Thymus (tissue), 11 donors: ENCODE measurements at regions not wholly inside any gene's neighbourhood (a gene's known extent, or its start where the extent isn't known, plus 50 kb on each side); places are given as distances from the start of the nearest gene placed in this dataset.

Experiments
- DNase-seq, 9 donors: peaks; one replicate each; pipeline ENCODE4 v3.0.0-alpha.2; 2013; ENCODE audit warnings: low spot score in 9 of 9, low read depth in 6 of 9, missing footprints in 1 of 9
- H3K27ac ChIP-seq, 2 donors: one replicate each; pipeline ENCODE4 v1.5.1; 2013; ENCODE audit warnings: control low read depth in 1 of 2, low read depth in 1 of 2, low read length in 1 of 2, mild to moderate bottlenecking in 1 of 2, moderate library complexity in 1 of 2
- H3K27me3 ChIP-seq, 2 donors: one replicate each; pipeline ENCODE4 v1.5.1; 2013; ENCODE audit warnings: low read length in 1 of 2; ENCODE audit not compliant: control insufficient read depth in 2 of 2, insufficient read depth in 1 of 2
- H3K36me3 ChIP-seq, 2 donors: one replicate each; pipeline ENCODE4 v1.5.1; 2013; ENCODE audit warnings: low read length in 1 of 2, mild to moderate bottlenecking in 1 of 2, moderate library complexity in 1 of 2; ENCODE audit not compliant: control insufficient read depth in 2 of 2, insufficient read depth in 2 of 2
- H3K4me1 ChIP-seq, 2 donors: one replicate each; pipeline ENCODE4 v1.5.1; 2013; ENCODE audit warnings: low read length in 2 of 2; ENCODE audit not compliant: control insufficient read depth in 2 of 2, insufficient read depth in 2 of 2
- H3K4me3 ChIP-seq, 2 donors: one replicate each; pipeline ENCODE4 v1.5.1; 2013; ENCODE audit warnings: low read length in 2 of 2, control low read depth in 1 of 2, mild to moderate bottlenecking in 1 of 2
- H3K9me3 ChIP-seq, 2 donors: one replicate each; pipeline ENCODE4 v1.5.1; 2013; ENCODE audit warnings: low read length in 1 of 2, mild to moderate bottlenecking in 1 of 2; ENCODE audit not compliant: control insufficient read depth in 2 of 2, insufficient read depth in 1 of 2
- WGBS: extraction: QIAGEN DNeasy Blood & Tissue Kit; methylation state at CpG from one replicate; pipeline ENCODE4 v1.1.7; 2013; 5-methylcytosine and 5-hydroxymethylcytosine counted together
- donor health status: healthy.

DNA sequence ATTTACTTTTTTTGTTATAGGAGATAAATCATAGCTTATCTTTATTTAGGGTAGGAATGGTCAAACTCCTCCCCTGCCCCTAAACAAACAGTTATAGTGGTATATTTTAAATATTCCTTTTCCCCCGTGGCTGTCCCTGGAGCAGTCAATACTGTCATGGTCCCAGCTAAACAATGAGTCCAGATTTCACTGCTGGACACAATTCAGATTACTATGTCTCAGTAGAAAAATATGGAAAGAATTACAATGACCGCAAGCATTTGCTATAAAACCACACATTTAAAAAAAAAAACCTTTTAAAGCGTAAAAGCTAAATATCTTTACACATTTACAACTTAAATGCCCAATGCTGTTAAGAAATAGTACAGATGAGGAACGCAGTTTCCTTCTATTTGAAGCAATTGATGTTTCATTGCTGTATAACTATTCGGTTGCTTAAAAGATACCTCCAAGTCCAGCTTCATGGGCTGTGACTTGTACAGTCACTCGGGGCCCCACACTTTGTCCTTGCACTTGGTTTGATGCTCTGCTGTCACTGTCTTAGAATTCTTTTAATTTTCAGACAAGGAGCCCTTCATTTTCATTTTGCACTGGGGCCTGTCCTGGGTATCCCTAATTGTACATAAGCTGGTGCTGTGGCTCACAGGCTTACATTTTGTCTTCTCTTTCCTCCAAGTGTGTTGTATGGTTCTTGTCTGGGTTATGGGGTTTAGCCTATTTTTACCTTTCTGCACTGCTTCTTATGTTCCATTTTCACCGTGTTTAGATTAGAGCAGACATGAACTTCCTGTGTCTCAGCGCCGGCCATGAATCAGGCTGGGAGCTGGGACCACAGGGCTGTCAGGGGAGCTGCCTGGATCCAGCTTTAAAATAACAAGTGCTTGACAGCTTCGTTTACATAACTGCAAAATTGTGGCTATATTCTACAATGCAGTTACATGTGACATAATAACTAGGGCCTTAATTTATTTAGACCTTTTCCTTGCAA is 530.2 kb upstream of the FZD8 start:
- no peaks in the 10 kb centered on the region for H3K36me3 ChIP-seq
- no peak overlapping the region for H3K4me3 ChIP-seq
- H3K4me1 ChIP-seq = no peaks in the 10 kb centered on the region
- H3K9me3 ChIP-seq = no peaks in the 10 kb centered on the region
- no peaks in the 10 kb centered on the region for H3K27me3 ChIP-seq
- H3K27ac ChIP-seq = no peak overlapping the region
- no peak for DNase-seq
- WGBS = 54% methylated on average over 10 of the region's 10 CpGs

- Histone ChIP-seq H3K27me3 (no peaks in the 10 kb centered on the region), H3K4me3 (no peak overlapping the region), H3K4me1 (no peaks in the 10 kb centered on the region), H3K9me3 (no peaks in the 10 kb centered on the region), H3K36me3 (no peaks in the 10 kb centered on the region), H3K27ac (no peak overlapping the region)
- DNase-seq = no peak
- 92% methylated on average over 1 of the region's 1 CpG for WGBS
Measured at GRCh38 chr10:36171556-36171952, 529.5 kb upstream of the FZD8 start.

- DNase-seq = no peak
- WGBS = 82% methylated on average over 4 of the region's 4 CpGs
- Histone ChIP-seq H3K4me1 (no peaks in the 10 kb centered on the region), H3K27me3 (no peaks in the 10 kb centered on the region), H3K4me3 (no peak overlapping the region), H3K9me3 (no peaks in the 10 kb centered on the region), H3K36me3 (no peaks in the 10 kb centered on the region), H3K27ac (no peak overlapping the region)
Measured at GRCh38 chr10:36170943-36171501, 528.9 kb upstream of the FZD8 start.

- no peak for DNase-seq
- Histone ChIP-seq H3K27me3 (no peaks in the 10 kb centered on the region), H3K36me3 (no peaks in the 10 kb centered on the region), H3K9me3 (no peaks in the 10 kb centered on the region), H3K4me1 (no peaks in the 10 kb centered on the region), H3K27ac (no peak overlapping the region), H3K4me3 (no peak overlapping the region)
- 85% methylated on average over 2 of the region's 2 CpGs for WGBS
Measured at GRCh38 chr10:36170142-36170719, 528.1 kb upstream of the FZD8 start.

GRCh38 chr10:36168777-36169176 is 526.7 kb upstream of the FZD8 start:
- H3K36me3 ChIP-seq = no peaks in the 10 kb centered on the region
- H3K9me3 ChIP-seq = no peaks in the 10 kb centered on the region
- H3K4me3 ChIP-seq = no peak overlapping the region
- H3K27ac ChIP-seq = no peak overlapping the region
- no peaks in the 10 kb centered on the region for H3K4me1 ChIP-seq
- no peaks in the 10 kb centered on the region for H3K27me3 ChIP-seq
- no peak for DNase-seq
- 91% methylated on average over 2 of the region's 2 CpGs for WGBS

GRCh38 chr10:36164556-36165504 is 522.7 kb upstream of the FZD8 start:
- no peaks in the 10 kb centered on the region for H3K4me1 ChIP-seq
- no peak for DNase-seq
- no peaks in the 10 kb centered on the region for H3K9me3 ChIP-seq
- H3K4me3 ChIP-seq = no peak overlapping the region
- 93% methylated on average over 4 of the region's 4 CpGs for whole genome bisulfite sequencing
- H3K36me3 ChIP-seq = no peaks in the 10 kb centered on the region
- no peak overlapping the region for H3K27ac ChIP-seq
- H3K27me3 ChIP-seq = no peaks in the 10 kb centered on the region

DNA sequence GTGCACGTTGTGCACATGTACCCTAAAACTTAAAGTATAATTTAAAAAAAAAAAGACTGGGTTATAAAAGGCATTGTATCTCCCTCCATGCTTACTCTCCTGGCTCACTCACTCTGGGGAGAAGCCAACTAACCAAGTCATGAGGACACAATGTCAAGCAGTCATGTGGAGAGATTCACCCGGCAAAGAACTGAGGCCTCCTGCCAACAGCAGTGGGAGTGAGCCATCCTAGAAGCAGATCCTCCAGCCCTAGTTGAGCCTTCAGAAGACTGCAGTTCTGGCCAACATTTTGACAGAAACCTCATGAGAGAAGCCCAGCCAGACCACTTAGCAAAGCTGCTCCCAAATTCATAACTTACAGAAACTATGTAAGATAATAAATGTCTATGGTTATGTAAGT is 521.7 kb upstream of the FZD8 start:
- Histone ChIP-seq H3K4me3 (no peak overlapping the region), H3K27me3 (no peaks in the 10 kb centered on the region), H3K4me1 (no peaks in the 10 kb centered on the region), H3K9me3 (no peaks in the 10 kb centered on the region), H3K36me3 (no peaks in the 10 kb centered on the region), H3K27ac (no peak overlapping the region)
- DNase-seq = no peak
- 93% methylated on average over 2 of the region's 2 CpGs for WGBS

GRCh38 chr10:36157486-36157885 is 515.4 kb upstream of the FZD8 start:
- DNase-seq = no peak

More at GRCh38 chr10:36157486-36157885, 515.4 kb upstream of the FZD8 start:
- Histone ChIP-seq H3K9me3 (no peaks in the 10 kb centered on the region), H3K4me3 (no peak overlapping the region), H3K36me3 (no peaks in the 10 kb centered on the region), H3K4me1 (no peaks in the 10 kb centered on the region), H3K27ac (no peak overlapping the region), H3K27me3 (no peaks in the 10 kb centered on the region)
- 57% methylated on average over 3 of the region's 3 CpGs for WGBS
